Stimulated activated CD4-positive, alpha-beta T cell treated with anti-CD3 and anti-CD28 coated beads, Interleukin-2, amount 100 ng/mL, for 24 hours (primary cell): ENCODE measurements at regions not wholly inside any gene's neighbourhood (a gene's known extent, or its start where the extent isn't known, plus 50 kb on each side); places are given as distances from the start of the nearest gene placed in this dataset.

Source experiments
- DNase-seq, 2 donors: peaks; one replicate each; pipeline ENCODE4 v3.0.0-alpha.2; 2020

GRCh38 chr7:3196629-3197400 lies 104.2 kb upstream of the SDK1 start:
- no peak for DNase-seq

- no peak for DNase-seq
Measured at GRCh38 chr7:3197567-3198213, 103.4 kb upstream of the SDK1 start.

- no peak for DNase-seq
Measured at GRCh38 chr7:3198316-3198715, 102.7 kb upstream of the SDK1 start.

- DNase-seq, result peak; percentile 20 to 25
Measured at GRCh38 chr7:3200504-3200903, 100.5 kb upstream of the SDK1 start.

- no peak for DNase-seq
Measured at GRCh38 chr7:3201306-3201705, 99.7 kb upstream of the SDK1 start.

GRCh38 chr7:3201937-3202710 lies 98.9 kb upstream of the SDK1 start:
- DNase-seq, result no peak

GRCh38 chr7:3204526-3204925 lies 96.5 kb upstream of the SDK1 start:
- no peak for DNase-seq

GRCh38 chr7:3206101-3206500 lies 95.0 kb upstream of the SDK1 start:
- no peak for DNase-seq

- no peak for DNase-seq
Measured at GRCh38 chr7:3206771-3207191, 94.3 kb upstream of the SDK1 start.

GRCh38 chr7:3207387-3207902 lies 93.6 kb upstream of the SDK1 start:
- DNase-seq, result no peak

GRCh38 chr7:3210531-3210930 lies 90.5 kb upstream of the SDK1 start:
- DNase-seq, result no peak

- no peak for DNase-seq
Measured at GRCh38 chr7:3214090-3214413, 87.0 kb upstream of the SDK1 start.

- no peak for DNase-seq
Measured at GRCh38 chr7:3215624-3216585, 85.1 kb upstream of the SDK1 start.

GRCh38 chr7:3217166-3217565 lies 83.9 kb upstream of the SDK1 start:
- DNase-seq, result no peak

GRCh38 chr7:3218411-3219225 lies 82.4 kb upstream of the SDK1 start:
- DNase-seq, result no peak

GRCh38 chr7:3229904-3230470 lies 71.1 kb upstream of the SDK1 start:
- DNase-seq, result no peak

GRCh38 chr7:3230908-3231307 lies 70.1 kb upstream of the SDK1 start:
- no peak for DNase-seq

GRCh38 chr7:3232228-3232627 lies 68.8 kb upstream of the SDK1 start:
- DNase-seq, result no peak

- no peak for DNase-seq
Measured at GRCh38 chr7:3233301-3233700, 67.8 kb upstream of the SDK1 start.

- no peak for DNase-seq
Measured at GRCh38 chr7:3234051-3234450, 67.0 kb upstream of the SDK1 start.

GRCh38 chr7:3234851-3235250 lies 66.2 kb upstream of the SDK1 start:
- no peak for DNase-seq
